H1 (cell line): ENCODE measurements at regions not wholly inside any gene's neighbourhood (a gene's known extent, or its start where the extent isn't known, plus 50 kb on each side); places are given as distances from the start of the nearest gene placed in this dataset.

Source experiments
- BRCA1 ChIP-seq: IDR thresholded peaks from 2 replicates; pipeline ENCODE4 v1.6.1; 2012; ENCODE audit warnings: low read depth, low read length, improper control_type of control experiment
- EP300 ChIP-seq, 2 experiments: IDR thresholded peaks; 1 replicate in 1 of 2; 2 replicates in 1 of 2; pipeline ENCODE4 v1.6.1; 2011 to 2012; ENCODE audit warnings: low read depth in 2 of 2, low read length in 2 of 2, mild to moderate bottlenecking in 2 of 2, borderline replicate concordance in 1 of 2, inconsistent platforms in 1 of 2, moderate library complexity in 1 of 2
- EZH2 ChIP-seq: fragments of 200-600 bp; sonication (generic); IDR thresholded peaks from 2 replicates; pipeline ENCODE4 v1.7.1; 2012; ENCODE audit warnings: low read depth, mild to moderate bottlenecking, moderate library complexity, low read length, inconsistent platforms; ENCODE audit not compliant: severe bottlenecking
- POLR2A ChIP-seq, 2 experiments: IDR thresholded peaks; 1 replicate in 1 of 2; 2 replicates in 1 of 2; pipeline ENCODE4 v1.6.1; 2011; ENCODE audit warnings: low read depth in 2 of 2, low read length in 2 of 2, mild to moderate bottlenecking in 2 of 2; ENCODE audit errors: control extremely low read depth in 1 of 2
- POLR2AphosphoS5 ChIP-seq: IDR thresholded peaks from 2 replicates; pipeline ENCODE4 v1.6.1; 2011; ENCODE audit warnings: low read depth, low read length
- RAD21 ChIP-seq, 2 experiments: IDR thresholded peaks in 1 of 2; conservative IDR thresholded peaks in 1 of 2; 2 replicates each; pipeline ENCODE4 v1.6.1; 2011; ENCODE audit warnings: low read depth in 2 of 2, low read length in 2 of 2, improper control_type of control experiment in 1 of 2, inconsistent platforms in 1 of 2, mild to moderate bottlenecking in 1 of 2, moderate library complexity in 1 of 2
- TF ChIP-seq, protein P1 (sequence below), 3 experiments: IDR thresholded peaks; 1 replicate in 2 of 3; 2 replicates in 1 of 3; pipeline versions ENCODE4 v1.5.1 to v1.6.1; 2011; ENCODE audit warnings: low read length in 3 of 3, mild to moderate bottlenecking in 3 of 3, inconsistent platforms in 2 of 3, low read depth in 1 of 3, moderate library complexity in 1 of 3; ENCODE audit not compliant: insufficient read depth in 1 of 3; ENCODE audit errors: control extremely low read depth in 1 of 3

DNA sequence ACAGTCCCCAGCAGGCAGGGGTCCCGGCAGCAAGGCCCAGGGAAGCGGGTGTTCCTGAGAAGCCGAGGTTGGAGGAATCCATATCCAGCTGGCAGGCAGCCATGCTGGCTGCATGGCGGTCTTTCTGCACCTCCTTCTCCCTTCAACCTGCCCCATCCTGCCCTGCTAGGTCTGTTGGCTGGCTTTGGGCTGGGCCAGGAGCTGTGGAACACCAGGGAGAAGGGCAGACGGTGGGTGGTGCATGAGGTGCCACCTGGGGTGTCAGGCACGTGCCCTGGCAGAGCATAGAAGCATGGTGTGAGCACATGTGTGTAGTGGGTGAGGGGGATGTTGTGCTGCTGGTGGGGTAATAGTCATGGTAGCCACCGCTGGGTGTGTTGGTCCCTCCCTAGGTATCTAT lies 150.1 kb downstream of the PJA1 start:
- TF ChIP-seq, protein P1, sequence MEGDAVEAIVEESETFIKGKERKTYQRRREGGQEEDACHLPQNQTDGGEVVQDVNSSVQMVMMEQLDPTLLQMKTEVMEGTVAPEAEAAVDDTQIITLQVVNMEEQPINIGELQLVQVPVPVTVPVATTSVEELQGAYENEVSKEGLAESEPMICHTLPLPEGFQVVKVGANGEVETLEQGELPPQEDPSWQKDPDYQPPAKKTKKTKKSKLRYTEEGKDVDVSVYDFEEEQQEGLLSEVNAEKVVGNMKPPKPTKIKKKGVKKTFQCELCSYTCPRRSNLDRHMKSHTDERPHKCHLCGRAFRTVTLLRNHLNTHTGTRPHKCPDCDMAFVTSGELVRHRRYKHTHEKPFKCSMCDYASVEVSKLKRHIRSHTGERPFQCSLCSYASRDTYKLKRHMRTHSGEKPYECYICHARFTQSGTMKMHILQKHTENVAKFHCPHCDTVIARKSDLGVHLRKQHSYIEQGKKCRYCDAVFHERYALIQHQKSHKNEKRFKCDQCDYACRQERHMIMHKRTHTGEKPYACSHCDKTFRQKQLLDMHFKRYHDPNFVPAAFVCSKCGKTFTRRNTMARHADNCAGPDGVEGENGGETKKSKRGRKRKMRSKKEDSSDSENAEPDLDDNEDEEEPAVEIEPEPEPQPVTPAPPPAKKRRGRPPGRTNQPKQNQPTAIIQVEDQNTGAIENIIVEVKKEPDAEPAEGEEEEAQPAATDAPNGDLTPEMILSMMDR (IDR thresholded peaks at IDR 0.05; ENCODE audit: control extremely low read depth in 1 of 3, insufficient read depth in 1 of 3, low read depth in 1 of 3, low read length in 3 of 3), result no peak
- TF ChIP-seq EZH2 (no peak), POLR2A (IDR thresholded peaks at IDR 0.05; ENCODE audit: control extremely low read depth in 1 of 2, low read depth in 2 of 2, low read length in 2 of 2) (no peak), POLR2AphosphoS5 (no peak), BRCA1 (no peak), EP300 (IDR thresholded peaks at IDR 0.05; ENCODE audit: borderline replicate concordance in 1 of 2, low read depth in 2 of 2, low read length in 2 of 2) (no peak), RAD21 (IDR thresholded peaks at IDR 0.05 in 1 of 2, conservative IDR thresholded peaks at IDR 0.05 in 1 of 2; ENCODE audit: low read depth in 2 of 2, low read length in 2 of 2) (no peak)
